Chondrocyte (in vitro differentiated cells): ENCODE measurements at regions not wholly inside any gene's neighbourhood (a gene's known extent, or its start where the extent isn't known, plus 50 kb on each side); places are given as distances from the start of the nearest gene placed in this dataset.

Experiments
- DNase-seq: peaks from one replicate; pipeline ENCODE4 v3.0.0; 2021; ENCODE audit warnings: mixed read lengths, low spot score
- H3K27ac Mint-ChIP-seq: one replicate; pipeline ENCODE4 v1.8.0; 2021; ENCODE audit warnings: mild to moderate bottlenecking, moderate library complexity, mixed read lengths; ENCODE audit not compliant: unreplicated experiment
- H3K27me3 Mint-ChIP-seq: 2 replicates; pipeline ENCODE4 v1.8.0; 2021; ENCODE audit warnings: low read depth, mixed read lengths
- H3K36me3 Mint-ChIP-seq: 2 replicates; pipeline ENCODE4 v1.8.0; 2021; ENCODE audit warnings: low read depth, mixed read lengths
- H3K4me1 Mint-ChIP-seq: 2 replicates; pipeline ENCODE4 v1.8.0; 2021; ENCODE audit warnings: low read depth, mild to moderate bottlenecking, mixed read lengths
- H3K4me3 Mint-ChIP-seq: one replicate; pipeline ENCODE4 v1.8.0; 2021; ENCODE audit warnings: mild to moderate bottlenecking, moderate library complexity, mixed read lengths; ENCODE audit not compliant: unreplicated experiment
- H3K9me3 Mint-ChIP-seq: 2 replicates; pipeline ENCODE4 v1.8.0; 2021; ENCODE audit warnings: low read depth, mixed read lengths
- CTCF ChIP-seq: fragments of 200-600 bp; sonication (generic); IDR thresholded peaks from 2 replicates; pipeline ENCODE4 v1.5.0; 2021; ENCODE audit warnings: antibody characterized with exemption, mild to moderate bottlenecking, moderate library complexity

GRCh38 chr1:31497601-31498000, 78.7 kb upstream of the TINAGL1 start:
- H3K4me3 Mint-ChIP-seq: no peak overlapping the region
- TF ChIP-seq CTCF: no peak
- no peaks in the 10 kb centered on the region for H3K36me3 Mint-ChIP-seq
- peaks cover 12% of the 10 kb centered on the region for H3K4me1 Mint-ChIP-seq
- H3K27ac Mint-ChIP-seq: no peak overlapping the region
- H3K9me3 Mint-ChIP-seq: peaks cover 2% of the 10 kb centered on the region
- no peak for DNase-seq
- peaks cover 5% of the 10 kb centered on the region for H3K27me3 Mint-ChIP-seq

- no peak for DNase-seq
- Mint-ChIP-seq H3K4me3 (no peak overlapping the region), H3K9me3 (peaks cover 2% of the 10 kb centered on the region), H3K27ac (no peak overlapping the region), H3K4me1 (peaks cover 12% of the 10 kb centered on the region), H3K27me3 (peaks cover 14% of the 10 kb centered on the region), H3K36me3 (no peaks in the 10 kb centered on the region)
- no peak for TF ChIP-seq CTCF
These were observed 77.8 kb upstream of the TINAGL1 start for GRCh38 chr1:31498376-31499040.

- DNase-seq: no peak
- Mint-ChIP-seq H3K4me3 (no peak overlapping the region), H3K27me3 (peaks cover 19% of the 10 kb centered on the region), H3K36me3 (no peaks in the 10 kb centered on the region), H3K9me3 (no peaks in the 10 kb centered on the region), H3K4me1 (peaks cover 19% of the 10 kb centered on the region), H3K27ac (no peak overlapping the region)
- TF ChIP-seq CTCF: peak; percentile 26
These were observed 74.8 kb upstream of the TINAGL1 start for GRCh38 chr1:31501505-31501904.

- Mint-ChIP-seq H3K27me3 (peaks cover 19% of the 10 kb centered on the region), H3K4me1 (peaks cover 19% of the 10 kb centered on the region), H3K36me3 (no peaks in the 10 kb centered on the region), H3K27ac (no peak overlapping the region), H3K9me3 (no peaks in the 10 kb centered on the region), H3K4me3 (no peak overlapping the region)
- DNase-seq: no peak
- no peak for TF ChIP-seq CTCF
These were observed 74.1 kb upstream of the TINAGL1 start for GRCh38 chr1:31502253-31502652.

- Mint-ChIP-seq H3K27me3 (peaks cover 20% of the 10 kb centered on the region), H3K4me1 (peaks cover 12% of the 10 kb centered on the region)
These were observed 73.3 kb upstream of the TINAGL1 start for GRCh38 chr1:31502926-31503511.

More at GRCh38 chr1:31502926-31503511, 73.3 kb upstream of the TINAGL1 start:
- Mint-ChIP-seq H3K27ac (no peak overlapping the region), H3K36me3 (no peaks in the 10 kb centered on the region), H3K9me3 (no peaks in the 10 kb centered on the region), H3K4me3 (no peak overlapping the region)
- no peak for DNase-seq
- TF ChIP-seq CTCF: no peak
